ENCODE measurements at regions not wholly inside any gene's neighbourhood (a gene's known extent, or its start where the extent isn't known, plus 50 kb on each side); places are given as distances from the start of the nearest gene placed in this dataset.

- no peak for TF ChIP-seq CTCF (IDR thresholded peaks at IDR 0.05; ENCODE audit: control insufficient read depth, insufficient read depth, low read depth, low read length, missing control alignments)
- DNase-seq (ENCODE audit: low read depth), result no peak
- no peak overlapping the region for H3K4me3 ChIP-seq (ENCODE audit: control insufficient read depth, low read depth, low read length)
These were observed 278.8 kb downstream of the ENC1 start for GRCh38 chr5:74361406-74362358.

DNA sequence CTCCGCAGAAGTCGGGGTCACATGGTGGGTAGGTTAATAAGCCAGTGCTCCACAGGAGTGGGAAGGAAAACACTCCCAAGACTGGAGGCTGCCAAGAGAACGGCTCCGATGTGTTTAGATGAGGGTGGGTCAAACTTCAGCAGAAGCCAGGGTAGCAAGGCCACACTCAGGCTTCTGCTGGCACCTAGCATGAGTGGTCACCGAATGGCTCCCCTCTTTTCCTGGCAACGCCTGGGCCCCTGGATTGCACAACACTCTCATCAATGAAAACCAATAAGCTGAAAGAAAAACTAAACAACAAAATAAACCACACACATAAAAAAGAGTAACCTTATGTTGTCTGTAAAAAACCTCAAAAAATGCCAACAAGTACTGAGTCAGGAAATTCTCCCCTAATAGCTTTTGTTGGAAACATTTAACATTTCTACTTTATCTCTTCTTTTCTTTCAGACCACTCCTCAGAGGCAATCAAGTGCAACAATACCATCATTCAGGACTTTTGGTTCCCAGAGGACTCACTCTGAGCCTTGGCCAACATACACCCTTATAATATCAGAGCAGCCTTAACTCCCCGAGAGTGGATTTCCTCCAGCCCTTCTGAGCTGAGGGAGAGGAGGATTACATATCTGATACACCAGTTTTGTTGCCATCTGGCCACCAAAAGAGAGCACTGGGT is 279.9 kb downstream of the ENC1 start:
- DNase-seq (ENCODE audit: low read depth), result no peak
- H3K4me3 ChIP-seq (ENCODE audit: control insufficient read depth, low read depth, low read length), result no peak overlapping the region
- TF ChIP-seq CTCF (IDR thresholded peaks at IDR 0.05; ENCODE audit: control insufficient read depth, insufficient read depth, low read depth, low read length, missing control alignments), result no peak

- DNase-seq (ENCODE audit: low read depth), result no peak
- TF ChIP-seq CTCF (IDR thresholded peaks at IDR 0.05; ENCODE audit: control insufficient read depth, insufficient read depth, low read depth, low read length, missing control alignments), result no peak
- no peak overlapping the region for H3K4me3 ChIP-seq (ENCODE audit: control insufficient read depth, low read depth, low read length)
These were observed 282.7 kb downstream of the ENC1 start for GRCh38 chr5:74357827-74358226.

GRCh38 chr5:74356009-74356695 is 284.4 kb downstream of the ENC1 start:
- TF ChIP-seq CTCF (IDR thresholded peaks at IDR 0.05; ENCODE audit: control insufficient read depth, insufficient read depth, low read depth, low read length, missing control alignments), result no peak

GRCh38 chr5:74355041-74355824 is 285.3 kb downstream of the ENC1 start:
- no peak overlapping the region for H3K4me3 ChIP-seq (ENCODE audit: control insufficient read depth, low read depth, low read length)
- TF ChIP-seq CTCF (IDR thresholded peaks at IDR 0.05; ENCODE audit: control insufficient read depth, insufficient read depth, low read depth, low read length, missing control alignments), result no peak
- DNase-seq (ENCODE audit: low read depth), result no peak

More at GRCh38 chr5:74356009-74356695, 284.4 kb downstream of the ENC1 start:
- no peak for DNase-seq (ENCODE audit: low read depth)
- no peak overlapping the region for H3K4me3 ChIP-seq (ENCODE audit: control insufficient read depth, low read depth, low read length)

GRCh38 chr5:74352256-74352655 is 288.3 kb downstream of the ENC1 start:
- H3K4me3 ChIP-seq (ENCODE audit: control insufficient read depth, low read depth, low read length), result no peak overlapping the region
- DNase-seq (ENCODE audit: low read depth), result no peak
- TF ChIP-seq CTCF (IDR thresholded peaks at IDR 0.05; ENCODE audit: control insufficient read depth, insufficient read depth, low read depth, low read length, missing control alignments), result no peak
